ENCODE measurements at regions not wholly inside any gene's neighbourhood (a gene's known extent, or its start where the extent isn't known, plus 50 kb on each side); places are given as distances from the start of the nearest gene placed in this dataset.

DNA sequence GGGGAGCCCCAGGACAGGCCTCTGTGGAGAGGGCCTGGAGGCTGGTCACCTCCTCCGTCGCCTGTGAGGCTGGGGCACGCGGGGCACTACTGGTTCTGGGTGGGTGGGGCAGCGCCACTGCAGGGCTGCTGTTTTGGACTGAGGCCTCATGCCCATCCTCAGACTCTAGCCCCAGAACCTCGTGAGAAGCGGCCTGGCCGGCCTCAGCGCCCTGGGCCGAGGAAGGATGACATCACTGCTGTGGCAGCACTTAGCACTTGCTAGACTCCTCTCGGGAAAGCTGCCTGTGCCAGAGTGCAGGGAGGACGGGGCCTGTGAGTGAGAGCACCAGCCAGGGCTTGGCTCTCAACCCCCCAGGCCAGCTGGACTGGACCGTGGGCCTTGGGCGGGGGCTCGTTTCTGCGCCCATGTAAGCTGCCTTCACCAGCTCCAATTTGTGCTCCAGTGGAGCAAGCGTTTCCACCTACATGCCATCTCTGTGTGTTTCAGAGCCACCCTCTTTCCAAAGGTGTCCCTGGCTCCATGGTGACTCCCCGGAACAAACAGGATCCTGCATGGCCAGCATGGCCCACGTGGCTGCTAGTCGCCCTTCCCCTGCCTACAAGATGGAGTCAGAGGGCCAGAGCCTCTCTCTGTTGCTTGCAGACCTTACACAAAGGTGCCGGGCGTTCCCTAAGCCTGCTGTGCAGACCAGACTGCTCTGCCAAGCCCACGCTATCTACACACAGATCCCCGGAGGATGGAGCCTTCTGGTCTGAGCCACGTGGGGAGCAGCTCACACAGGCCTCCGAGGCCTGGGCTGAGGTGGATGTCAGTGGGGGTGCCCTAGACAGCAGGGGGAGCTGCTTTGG, 102.9 kb downstream of the CTTN start:
- DNase-seq (ENCODE audit: low spot score): no peak

DNA sequence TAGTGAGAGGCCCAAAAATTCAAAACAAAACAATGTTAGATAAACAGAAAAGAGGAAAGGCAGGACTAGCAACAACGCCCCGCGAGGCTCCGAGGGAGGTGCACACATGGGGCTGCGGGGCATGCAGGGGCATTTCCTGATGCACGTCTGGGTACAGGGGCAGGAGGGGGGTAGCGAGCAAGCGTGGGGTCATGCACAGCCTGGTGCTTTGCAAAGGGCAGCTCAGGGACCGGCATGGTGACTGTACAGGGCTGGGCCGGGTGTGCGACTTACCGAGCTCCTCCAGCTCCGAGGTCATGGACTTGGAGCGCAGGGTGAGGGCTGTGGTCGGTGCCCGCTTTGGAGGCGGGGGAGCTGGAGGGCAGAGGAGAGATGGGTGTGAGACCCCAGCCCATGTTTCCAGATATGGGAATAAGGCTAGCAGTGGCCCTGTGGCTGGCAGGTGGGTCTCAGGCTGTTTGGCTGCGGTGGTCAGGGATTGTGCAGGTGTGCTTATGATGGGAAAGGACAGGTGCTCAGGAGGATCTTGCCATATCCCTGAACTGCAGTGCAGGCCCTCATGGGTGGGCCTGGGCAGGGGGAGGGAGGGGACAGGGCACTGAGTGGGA, 103.7 kb downstream of the CTTN start:
- no peak for DNase-seq (ENCODE audit: low spot score)

DNA sequence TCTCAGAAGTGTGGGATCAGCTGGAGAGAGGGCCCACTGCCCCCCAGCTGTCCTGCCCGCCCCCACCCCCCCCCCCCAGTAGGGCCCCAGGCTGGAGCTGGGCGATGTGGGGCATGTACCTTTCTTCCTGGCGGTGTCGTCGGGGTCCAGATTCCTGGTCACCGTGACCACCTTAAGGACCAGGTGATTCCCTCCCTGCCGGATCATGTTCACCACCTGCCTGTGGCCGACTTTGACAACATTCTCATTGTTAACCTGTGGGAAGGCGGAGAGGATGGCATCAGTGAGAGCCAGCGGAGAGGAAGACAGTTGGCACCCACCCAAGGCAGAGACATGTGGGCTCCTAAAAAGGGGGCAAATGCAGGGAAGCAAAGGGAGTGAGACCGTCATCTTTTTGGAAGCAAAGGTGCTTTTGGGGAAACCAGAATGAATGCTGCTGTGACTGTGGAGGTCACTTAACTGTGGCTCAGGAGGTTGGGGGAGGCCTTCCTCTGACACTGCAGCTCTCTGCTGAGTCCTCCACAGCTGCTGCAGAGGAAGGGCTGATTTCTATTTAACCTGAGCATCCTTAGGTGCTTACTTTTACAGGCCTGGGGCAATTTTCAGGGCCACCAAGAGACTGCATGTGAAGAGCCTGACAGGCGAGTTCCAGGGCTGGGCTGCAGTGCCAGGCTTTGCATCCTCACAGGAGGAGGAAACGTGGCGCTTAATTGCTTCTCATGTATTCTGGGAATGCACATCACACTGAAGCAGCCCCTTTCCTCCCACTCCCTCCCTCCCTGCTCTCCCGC, 104.5 kb downstream of the CTTN start:
- DNase-seq (ENCODE audit: low spot score): no peak

DNA sequence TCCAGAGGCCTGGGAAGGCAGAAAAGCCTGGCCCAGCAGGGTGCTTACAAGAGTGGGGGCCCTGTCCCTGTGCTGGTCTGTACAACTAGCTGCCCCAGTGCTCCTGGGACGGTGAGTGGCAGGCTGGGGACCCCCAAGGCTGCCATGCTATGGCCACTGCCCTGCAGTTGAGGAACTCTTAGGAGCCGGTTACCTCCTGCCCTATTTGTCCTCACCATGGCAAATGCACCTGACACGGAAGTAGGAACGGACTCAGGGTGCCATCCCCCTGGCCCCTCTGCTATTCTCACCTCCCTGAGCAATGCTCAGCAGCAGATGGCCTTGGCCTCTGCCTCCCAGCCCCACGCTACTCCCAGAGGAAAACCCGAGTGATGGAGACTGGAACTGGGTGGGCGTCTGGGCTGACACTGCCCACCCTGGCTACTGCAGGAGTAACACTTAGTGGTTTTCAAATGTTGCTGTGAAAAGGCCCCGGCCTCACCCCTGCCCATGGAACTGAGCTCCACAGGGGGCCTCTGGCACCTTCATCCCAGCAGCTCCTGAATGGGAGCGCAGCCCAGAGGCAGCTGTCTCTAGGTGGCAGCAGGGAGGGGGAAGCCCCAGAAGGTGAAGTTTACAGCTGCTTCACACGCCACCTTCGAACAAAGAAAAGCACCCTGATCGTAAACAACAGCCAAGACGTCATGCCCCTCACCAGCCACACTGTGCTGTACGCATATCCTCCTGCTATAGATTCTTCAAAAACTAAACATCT, 105.3 kb downstream of the CTTN start:
- DNase-seq (ENCODE audit: low spot score): no peak

DNA sequence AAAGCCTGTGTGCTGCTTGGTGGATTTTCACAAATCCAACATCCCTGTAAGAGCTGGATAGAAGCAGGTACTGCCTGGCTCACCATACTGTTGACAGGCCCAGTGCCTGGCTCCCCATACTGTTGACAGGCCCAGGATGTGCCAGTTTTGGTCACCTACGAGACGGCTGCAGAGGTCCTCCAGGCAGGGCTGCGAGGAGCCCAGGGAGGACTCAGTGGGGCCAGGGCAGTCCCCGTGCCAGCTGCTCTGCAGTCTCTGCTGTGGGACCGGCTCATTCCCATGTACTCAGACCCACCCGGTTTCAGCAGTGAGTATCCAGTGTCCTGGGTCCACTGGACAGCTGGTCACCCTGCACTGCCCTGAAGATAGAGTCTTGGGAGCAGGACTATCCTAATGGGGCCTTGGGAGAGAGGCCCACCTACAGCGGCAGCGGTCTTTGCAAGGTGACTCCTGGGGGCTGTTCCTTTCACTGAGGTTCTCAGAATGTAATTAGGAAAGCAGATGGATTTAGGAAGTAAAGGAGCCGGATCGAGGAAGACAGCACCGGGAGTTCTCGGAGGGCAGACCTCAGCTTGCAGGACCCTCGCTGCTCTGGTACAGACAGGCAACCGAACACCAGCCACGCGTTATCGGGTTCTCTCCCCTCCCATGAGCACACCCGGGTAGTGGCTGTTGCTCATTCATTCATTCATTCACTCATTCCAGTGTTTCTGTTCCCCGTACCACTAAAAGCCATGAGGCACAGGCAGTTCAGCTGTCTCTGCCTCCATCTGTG, 106.1 kb downstream of the CTTN start:
- DNase-seq (ENCODE audit: low spot score): no peak

DNA sequence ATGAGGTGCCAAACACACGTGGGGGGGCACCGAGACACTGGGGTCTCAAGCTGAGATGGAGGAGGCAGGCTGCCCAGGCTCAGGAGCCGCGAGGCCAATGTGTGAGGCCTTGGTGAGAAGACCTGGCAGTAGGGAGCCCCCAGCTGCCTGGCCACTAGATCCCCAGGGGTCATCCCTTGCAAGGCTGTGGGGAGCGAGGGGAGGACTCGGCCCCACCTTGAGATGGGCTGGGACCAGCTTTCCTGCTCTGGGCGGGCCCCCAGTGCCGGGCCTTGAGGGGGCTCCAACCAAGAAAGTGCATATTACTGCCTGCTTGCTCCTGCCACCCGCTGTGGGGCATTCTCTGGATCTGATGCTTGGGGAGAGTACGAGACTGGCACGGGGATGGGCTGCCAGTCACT, 107.0 kb downstream of the CTTN start:
- no peak for DNase-seq (ENCODE audit: low spot score)

DNA sequence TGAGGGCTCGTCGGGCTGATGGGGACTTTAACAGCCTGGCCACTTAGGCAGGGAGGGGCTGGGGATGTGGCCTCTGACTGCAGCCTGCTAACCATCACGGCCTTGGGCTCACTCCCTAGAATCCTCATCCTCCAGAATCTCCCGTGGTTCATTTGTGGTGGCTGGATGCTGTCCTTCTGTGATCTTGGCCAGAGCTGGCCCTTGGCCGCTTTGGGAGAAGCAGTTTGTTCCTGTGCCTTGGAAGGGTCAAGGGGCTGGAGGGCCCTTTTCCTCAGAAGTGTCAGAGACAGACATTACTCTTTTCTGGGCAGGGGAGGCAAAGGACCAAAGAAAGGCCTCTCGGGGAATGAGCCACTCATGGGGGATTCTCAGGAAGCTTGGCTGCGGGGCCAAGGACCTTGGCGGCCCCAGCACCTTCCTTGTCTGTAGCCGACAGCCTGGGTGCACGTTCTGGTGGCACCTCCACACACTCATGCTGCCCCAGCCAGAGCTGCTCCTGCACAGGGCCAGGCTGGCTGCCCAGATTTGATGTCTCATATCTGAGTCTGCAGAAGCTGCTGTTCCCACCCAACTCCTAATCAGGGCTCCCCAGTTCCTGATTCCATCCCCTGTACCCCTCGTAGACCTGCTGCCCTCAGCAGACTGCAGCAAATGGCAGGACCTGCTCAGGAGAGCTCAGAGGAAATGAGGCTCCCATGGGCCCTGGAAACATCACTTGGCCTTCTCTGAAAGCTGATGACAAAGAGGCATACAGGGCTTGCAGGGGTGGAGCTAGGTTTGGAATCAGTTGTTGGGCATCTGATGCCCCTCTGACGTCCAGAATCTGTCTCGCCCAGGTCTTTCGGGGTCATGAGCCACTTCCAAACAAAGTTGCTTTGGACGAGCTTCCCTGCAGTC, 107.7 kb downstream of the CTTN start:
- no peak for DNase-seq (ENCODE audit: low spot score)

DNA sequence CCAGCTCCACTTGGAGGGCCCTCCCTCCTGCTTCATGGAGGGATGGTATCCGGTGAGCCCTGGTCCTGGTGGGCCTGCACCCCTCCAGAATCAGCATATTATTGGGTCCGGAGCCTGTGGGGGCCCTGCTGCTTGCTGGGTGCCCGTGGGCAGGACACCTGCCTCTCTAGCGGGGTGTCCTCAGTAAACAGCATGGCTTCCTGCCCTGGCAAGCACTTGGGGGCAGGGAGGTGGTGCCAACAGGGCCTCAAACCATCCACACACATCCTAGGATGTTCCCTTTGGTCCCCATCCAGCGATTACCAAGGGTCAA, 108.3 kb downstream of the CTTN start:
- DNase-seq (ENCODE audit: low spot score): no peak

DNA sequence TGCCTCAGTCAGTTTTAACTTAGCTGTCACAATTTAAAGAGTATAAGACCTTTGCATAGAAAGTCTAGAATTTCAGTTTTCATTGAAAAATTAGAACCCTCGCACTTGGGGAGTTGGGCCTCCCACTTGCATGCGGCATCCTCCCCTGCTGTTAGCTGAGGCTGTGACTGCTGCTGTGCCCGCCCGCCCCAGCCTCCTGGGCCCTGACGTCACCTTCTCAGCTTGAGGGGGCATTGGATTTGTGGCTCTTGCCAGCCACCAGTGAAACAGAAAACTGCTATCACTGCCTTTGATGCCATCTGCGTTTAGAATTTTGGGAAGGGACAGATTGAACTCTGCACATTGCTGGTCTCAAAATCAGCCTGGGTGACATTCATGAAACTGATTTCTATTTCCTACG, 108.7 kb downstream of the CTTN start:
- DNase-seq (ENCODE audit: low spot score): no peak

DNA sequence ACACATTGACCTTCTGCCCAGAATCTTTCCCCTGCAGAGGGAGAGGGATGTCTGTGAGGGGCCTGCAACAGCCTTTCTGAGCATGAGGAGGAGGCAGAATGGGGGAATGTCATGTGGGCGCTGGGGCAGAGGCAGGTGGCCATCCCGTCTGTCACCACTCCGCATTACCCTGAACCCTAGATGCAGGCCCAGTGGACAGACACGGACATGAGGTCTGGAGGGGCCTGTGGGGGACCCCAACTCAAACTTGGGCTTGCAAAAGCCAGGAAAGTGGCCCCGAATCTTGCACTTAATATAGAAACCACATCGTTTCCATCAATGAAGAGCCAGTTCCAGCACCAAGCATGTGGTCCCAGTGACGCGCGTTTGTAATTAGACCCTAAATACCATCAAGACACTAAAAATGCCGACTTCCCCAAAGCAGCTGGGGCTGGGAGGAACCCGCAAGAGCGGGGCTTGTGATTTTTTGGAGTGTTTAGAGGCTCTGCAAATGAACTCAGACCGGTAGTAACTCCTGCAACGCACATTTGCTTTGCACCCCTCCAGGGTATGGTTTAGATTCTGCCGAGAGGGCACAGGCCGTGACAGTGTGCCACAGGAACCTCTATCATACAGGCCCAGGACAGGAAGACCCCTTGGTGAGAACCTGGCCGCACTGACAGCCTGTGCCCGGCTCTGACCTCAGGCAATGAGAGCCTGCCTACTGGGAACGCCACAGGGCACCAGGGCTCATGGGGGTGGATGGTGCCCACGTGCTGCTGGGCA, 109.3 kb downstream of the CTTN start:
- no peak for DNase-seq (ENCODE audit: low spot score)

DNA sequence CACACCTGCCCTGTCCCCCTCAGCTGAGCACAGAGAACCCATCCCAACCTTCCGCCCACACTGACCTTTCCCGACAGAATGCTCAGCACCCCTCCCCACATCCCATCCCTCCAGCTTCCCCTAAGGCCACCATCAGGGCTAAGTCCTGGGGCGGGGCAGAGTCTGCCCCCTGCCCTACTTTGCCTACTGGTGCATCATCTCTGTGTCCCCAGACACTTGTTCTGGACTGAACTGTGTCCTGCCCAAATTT, 109.8 kb downstream of the CTTN start:
- no peak for DNase-seq (ENCODE audit: low spot score)

DNA sequence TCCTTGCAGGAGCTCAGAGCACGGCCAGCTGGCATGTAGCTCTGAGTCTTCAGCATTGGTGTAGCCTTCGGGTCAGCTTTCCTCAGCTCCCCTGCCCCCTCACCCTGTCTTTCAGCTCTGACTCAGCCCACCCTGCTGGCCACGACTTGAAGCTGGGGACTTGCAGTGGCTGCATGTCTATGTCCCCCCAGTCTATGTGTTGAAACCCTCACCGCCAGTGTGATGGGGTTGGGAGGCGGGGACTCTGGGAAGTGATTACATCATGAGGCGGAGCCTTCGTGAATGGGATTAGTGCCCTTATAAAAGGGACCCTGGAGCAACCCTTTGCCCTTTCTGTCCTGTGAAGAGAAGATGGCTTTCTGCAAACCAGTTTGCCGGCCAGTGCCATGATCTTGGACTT, 111.1 kb downstream of the CTTN start:
- no peak for DNase-seq (ENCODE audit: low spot score)

DNA sequence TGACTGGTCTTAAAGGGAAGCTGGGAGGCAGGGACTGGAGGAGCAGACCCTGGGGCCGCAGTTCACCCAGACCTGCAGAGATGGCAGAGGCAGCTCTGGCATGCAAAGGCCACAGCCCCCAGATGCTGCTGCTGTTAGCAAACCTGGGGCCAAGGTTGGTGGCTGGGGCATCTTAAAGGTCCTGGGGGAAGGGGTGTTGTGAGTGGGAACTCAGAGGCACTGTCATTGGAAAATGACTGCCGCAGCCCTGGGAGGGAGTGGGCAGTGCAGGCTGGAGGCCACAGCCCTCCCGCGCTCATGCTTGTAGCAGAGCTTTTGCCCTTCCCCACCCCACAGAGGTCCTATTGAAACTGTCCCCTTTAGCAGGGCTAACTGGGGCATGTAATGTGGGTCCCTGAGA, 111.8 kb downstream of the CTTN start:
- DNase-seq (ENCODE audit: low spot score): no peak

DNA sequence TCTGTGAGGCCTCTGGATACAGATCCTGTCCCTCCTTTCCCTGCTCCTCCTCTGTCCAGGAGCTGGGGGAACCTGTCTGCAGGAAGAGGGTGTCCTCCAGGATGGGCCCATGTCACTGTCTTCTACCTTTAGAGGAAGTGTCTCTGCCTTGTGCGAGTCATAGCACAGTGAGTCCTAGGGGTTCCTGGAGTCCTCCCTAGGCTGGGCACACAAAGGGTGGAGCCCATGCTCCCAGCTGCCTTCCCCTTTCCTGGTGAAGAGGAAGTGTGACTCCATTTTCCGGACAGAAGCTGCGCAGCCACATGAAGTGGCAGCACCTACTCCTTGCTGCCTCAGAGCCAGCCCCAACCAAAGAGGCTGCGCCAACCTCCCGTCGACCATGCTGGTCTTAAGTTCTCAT, 112.2 kb downstream of the CTTN start:
- no peak for DNase-seq (ENCODE audit: low spot score)

DNA sequence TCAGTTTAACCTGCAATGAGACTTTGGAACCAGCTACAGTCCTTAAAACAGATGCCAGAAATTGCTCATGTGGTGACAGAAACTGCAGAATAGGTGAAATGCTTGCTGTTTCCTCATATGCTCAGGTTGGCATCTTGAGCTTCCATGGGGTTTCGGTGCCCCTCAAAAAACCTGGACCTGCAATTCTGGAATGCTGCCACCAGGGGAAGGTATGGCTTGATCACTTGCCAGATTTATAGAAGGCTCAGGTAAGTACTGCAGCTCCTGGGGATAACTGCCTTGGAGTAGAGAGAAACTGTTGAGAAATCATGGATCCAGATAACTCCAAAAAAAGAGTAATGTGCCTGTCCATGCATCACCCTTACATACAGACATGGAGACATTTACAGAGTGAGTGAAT, 113.0 kb downstream of the CTTN start:
- no peak for DNase-seq (ENCODE audit: low spot score)

DNA sequence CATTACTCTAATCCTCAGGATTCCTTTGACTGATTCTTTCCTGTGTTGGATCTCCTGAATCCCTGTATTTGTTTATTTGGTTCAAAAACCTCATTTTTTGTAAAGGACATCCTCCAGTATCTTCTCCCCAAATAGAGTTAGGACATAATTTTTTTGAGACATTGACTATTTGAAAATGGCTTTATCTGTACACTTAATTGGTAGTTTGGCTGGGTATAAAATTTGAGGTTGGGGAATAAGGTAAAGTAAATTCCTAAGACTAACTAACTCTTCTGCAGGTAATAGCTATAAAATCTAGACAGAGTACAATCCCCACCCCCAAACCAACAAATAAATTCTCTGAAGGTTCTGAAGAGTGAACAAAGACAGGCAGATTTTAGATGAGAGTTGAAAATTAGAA, 114.4 kb downstream of the CTTN start:
- DNase-seq (ENCODE audit: low spot score): no peak

DNA sequence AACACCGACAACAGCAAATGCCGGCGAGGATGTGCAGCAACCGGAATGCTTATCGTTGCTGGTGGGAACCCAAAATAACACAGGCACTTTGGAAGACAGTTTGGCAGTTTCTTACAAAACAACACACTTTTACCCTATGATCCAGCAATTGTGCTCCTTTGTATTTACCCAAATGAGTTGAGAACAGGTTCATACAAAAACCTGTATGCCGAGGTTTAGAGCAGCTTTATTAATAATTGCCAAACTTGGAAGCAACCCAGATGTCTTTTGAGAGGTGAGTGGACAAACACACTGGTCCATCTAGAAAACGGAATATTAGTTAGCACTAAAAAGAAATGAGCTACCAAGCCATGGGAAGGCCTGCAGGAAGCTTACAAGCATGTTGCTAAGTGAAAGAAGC, 118.9 kb downstream of the CTTN start:
- DNase-seq (ENCODE audit: low spot score): no peak

DNA sequence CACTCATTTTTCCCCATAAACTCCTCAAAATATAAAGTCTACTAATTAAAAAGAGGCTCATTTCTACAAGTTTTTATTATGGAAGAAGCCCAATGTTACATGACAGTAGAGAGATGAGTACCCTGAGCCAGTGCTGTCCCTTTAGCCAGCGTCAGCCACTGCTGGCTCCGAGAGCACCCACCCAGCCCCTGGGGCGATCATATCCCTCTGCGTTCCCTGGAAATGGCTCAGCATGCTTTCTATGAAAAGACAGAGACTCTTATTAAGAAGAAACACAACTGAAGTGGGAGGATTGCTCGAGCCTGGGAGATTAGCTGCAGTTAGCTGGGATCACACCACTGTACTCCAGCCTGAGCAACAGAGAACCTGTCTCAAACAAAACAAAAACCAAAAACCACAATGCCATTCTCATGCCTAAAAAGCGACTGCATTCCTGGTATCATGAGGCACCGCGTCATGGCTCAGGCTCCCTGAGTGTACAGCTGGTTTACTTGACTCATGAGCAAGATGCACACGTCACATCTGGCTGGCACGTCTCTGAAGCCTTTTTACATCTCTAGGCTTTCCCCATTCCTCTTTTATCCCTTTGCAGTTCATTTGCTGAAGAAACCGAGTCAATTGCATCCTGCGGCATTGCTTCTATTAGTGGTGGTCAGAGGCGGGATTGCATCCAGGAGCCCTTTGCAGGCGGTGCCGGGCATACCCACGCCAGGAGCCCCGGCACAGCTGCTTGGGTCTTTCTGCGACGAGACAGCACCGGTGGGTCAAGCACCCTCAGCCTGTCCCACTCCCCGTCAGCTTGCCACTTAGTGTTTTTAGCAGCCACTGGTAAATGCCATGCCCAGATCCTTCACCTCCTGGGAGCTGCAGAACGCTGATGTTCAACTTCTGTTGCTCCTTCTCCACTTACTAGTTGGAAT, 119.9 kb downstream of the CTTN start:
- DNase-seq (ENCODE audit: low spot score): no peak

DNA sequence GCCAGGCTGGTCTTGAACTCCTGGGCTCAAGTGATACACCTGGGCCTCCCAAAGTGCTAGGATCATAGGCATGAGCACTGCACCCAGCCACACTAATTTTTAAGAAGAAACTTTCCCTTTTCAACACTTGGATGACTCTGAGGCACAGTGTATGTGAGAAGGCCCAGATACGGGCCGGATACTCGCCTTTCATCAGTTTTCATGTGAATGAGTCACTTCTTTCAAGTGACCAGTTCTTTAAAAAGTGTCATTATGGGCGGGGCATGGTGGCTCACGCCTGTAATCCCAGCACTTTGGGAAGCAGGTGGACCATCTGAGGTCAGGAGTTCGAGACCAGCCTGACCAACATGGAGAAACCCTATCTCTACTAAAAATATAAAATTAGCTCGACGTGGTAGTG, 120.8 kb downstream of the CTTN start:
- DNase-seq (ENCODE audit: low spot score): no peak

Measured in germinal center (tissue), 1 donor.